H9 (cell line): ENCODE measurements at regions not wholly inside any gene's neighbourhood (a gene's known extent, or its start where the extent isn't known, plus 50 kb on each side); places are given as distances from the start of the nearest gene placed in this dataset.

Experiments used
- DNase-seq: peaks from one replicate; pipeline ENCODE4 v3.0.0-alpha.2; 2017
- H2AFZ ChIP-seq: one replicate; pipeline ENCODE4 v1.6.1; 2013; ENCODE audit warnings: mild to moderate bottlenecking, low read length, control low read depth, moderate library complexity
- H2AK5ac ChIP-seq: 2 replicates; pipeline ENCODE4 v1.6.1; 2013; ENCODE audit warnings: low read length, control low read depth, mixed read lengths; ENCODE audit not compliant: insufficient read length
- H2BK120ac ChIP-seq: one replicate; pipeline ENCODE4 v1.6.1; 2013; ENCODE audit warnings: low read depth, mild to moderate bottlenecking, low read length, control low read depth, inconsistent platforms; ENCODE audit not compliant: poor library complexity, severe bottlenecking
- H2BK12ac ChIP-seq: 2 replicates; pipeline ENCODE4 v1.6.1; 2013; ENCODE audit warnings: low read length, control low read depth, mixed read lengths, low read depth; ENCODE audit not compliant: insufficient read length
- H2BK15ac ChIP-seq: 2 replicates; pipeline ENCODE4 v1.6.1; 2013; ENCODE audit warnings: low read depth, low read length, control low read depth
- H2BK20ac ChIP-seq: one replicate; pipeline ENCODE4 v1.6.1; 2013; ENCODE audit warnings: low read depth, mild to moderate bottlenecking, low read length, control low read depth, inconsistent platforms; ENCODE audit not compliant: poor library complexity, severe bottlenecking
- H2BK5ac ChIP-seq: 2 replicates; pipeline ENCODE4 v1.6.1; 2013; ENCODE audit warnings: low read length, control low read depth, mixed read lengths; ENCODE audit not compliant: insufficient read length
- H3K14ac ChIP-seq: 2 replicates; pipeline ENCODE4 v1.6.1; 2013; ENCODE audit warnings: low read length, control low read depth; ENCODE audit not compliant: insufficient read depth
- H3K18ac ChIP-seq: 2 replicates; pipeline ENCODE4 v1.6.1; 2013; ENCODE audit warnings: low read depth, mild to moderate bottlenecking, mixed read lengths, low read length, control low read depth; ENCODE audit not compliant: insufficient read length
- H3K23ac ChIP-seq: 2 replicates; pipeline ENCODE4 v1.6.1; 2013; ENCODE audit warnings: low read length, control low read depth, mixed read lengths, low read depth; ENCODE audit not compliant: insufficient read length
- H3K23me2 ChIP-seq: 2 replicates; pipeline ENCODE4 v1.6.1; 2013; ENCODE audit warnings: low read depth, mild to moderate bottlenecking, mixed read lengths, low read length, control low read depth; ENCODE audit not compliant: insufficient read length, poor library complexity, severe bottlenecking
- H3K27ac ChIP-seq: 2 replicates; pipeline ENCODE4 v1.5.1; 2013; ENCODE audit warnings: low read length, control low read depth, mixed read lengths, low read depth; ENCODE audit not compliant: insufficient read length
- H3K27me3 ChIP-seq: 2 replicates; pipeline ENCODE4 v1.6.1; 2013; ENCODE audit warnings: low read length, control low read depth, inconsistent platforms; ENCODE audit not compliant: insufficient read depth
- H3K4ac ChIP-seq: 2 replicates; pipeline ENCODE4 v1.6.1; 2013; ENCODE audit warnings: low read depth, mild to moderate bottlenecking, control low read depth, inconsistent platforms, low read length, moderate library complexity
- H3K4me1 ChIP-seq: 2 replicates; pipeline ENCODE4 v1.6.1; 2013; ENCODE audit warnings: low read length, control low read depth, inconsistent platforms; ENCODE audit not compliant: insufficient read depth
- H3K4me2 ChIP-seq: 2 replicates; pipeline ENCODE4 v1.6.1; 2013; ENCODE audit warnings: low read length, control low read depth, mixed read lengths; ENCODE audit not compliant: insufficient read length, insufficient read depth
- H3K56ac ChIP-seq: 2 replicates; pipeline ENCODE4 v1.6.1; 2013; ENCODE audit warnings: low read depth, mild to moderate bottlenecking, mixed read lengths, low read length, control low read depth; ENCODE audit not compliant: insufficient read length
- H3K79me1 ChIP-seq: 2 replicates; pipeline ENCODE4 v1.6.1; 2013; ENCODE audit warnings: low read depth, mild to moderate bottlenecking, moderate library complexity, low read length, control low read depth, inconsistent platforms; ENCODE audit not compliant: insufficient read depth, poor library complexity, severe bottlenecking
- H3K79me2 ChIP-seq: 2 replicates; pipeline ENCODE4 v1.6.1; 2013; ENCODE audit warnings: low read length, control low read depth, inconsistent platforms; ENCODE audit not compliant: insufficient read depth
- H3K9ac ChIP-seq: 2 replicates; pipeline ENCODE4 v1.6.1; 2013; ENCODE audit warnings: low read length, control low read depth, mixed read lengths; ENCODE audit not compliant: insufficient read length; ENCODE audit errors: extremely low read depth
- H3K9me3 ChIP-seq: one replicate; pipeline ENCODE4 v1.6.1; 2013; ENCODE audit warnings: low read depth, low read length, inconsistent platforms; ENCODE audit not compliant: control insufficient read depth
- H3T11ph ChIP-seq: one replicate; pipeline ENCODE4 v1.6.1; 2013; ENCODE audit warnings: mild to moderate bottlenecking, low read length, control low read depth, inconsistent platforms
- H4K20me1 ChIP-seq: one replicate; pipeline ENCODE4 v1.6.1; 2013; ENCODE audit not compliant: control insufficient read depth, insufficient read length, insufficient read depth
- H4K5ac ChIP-seq: 2 replicates; pipeline ENCODE4 v1.6.1; 2013; ENCODE audit warnings: low read depth, mild to moderate bottlenecking, mixed read lengths, low read length, control low read depth; ENCODE audit not compliant: insufficient read length
- H4K8ac ChIP-seq: replicated peaks from 2 replicates; pipeline ENCODE4 v1.6.1; 2013; ENCODE audit warnings: low read length, control low read depth, mixed read lengths, low read depth; ENCODE audit not compliant: insufficient read length
- H4K91ac ChIP-seq: 2 replicates; pipeline ENCODE4 v1.6.1; 2013; ENCODE audit warnings: low read depth, mild to moderate bottlenecking, moderate library complexity, mixed read lengths, low read length, control low read depth; ENCODE audit not compliant: insufficient read length
- H3K27ac Mint-ChIP-seq, 3 experiments: 2 replicates in 2 of 3; 3 replicates in 1 of 3; pipeline ENCODE4 v1.8.0; 2020 to 2021; ENCODE audit warnings: mixed read lengths in 3 of 3, mild to moderate bottlenecking in 1 of 3, moderate library complexity in 1 of 3
- H3K27me3 Mint-ChIP-seq: 2 replicates; pipeline ENCODE4 v1.8.0; 2021; ENCODE audit warnings: low read depth, mild to moderate bottlenecking, moderate library complexity, mixed read lengths
- H3K36me3 Mint-ChIP-seq, 3 experiments: 2 replicates in 2 of 3; 3 replicates in 1 of 3; pipeline ENCODE4 v1.8.0; 2020 to 2021; ENCODE audit warnings: low read depth in 3 of 3, mixed read lengths in 3 of 3; ENCODE audit not compliant: insufficient read depth in 1 of 3
- H3K4me1 Mint-ChIP-seq, 2 experiments: 2 replicates each; pipeline ENCODE4 v1.8.0; 2020; ENCODE audit warnings: mixed read lengths in 2 of 2
- H3K4me3 Mint-ChIP-seq, 2 experiments: 2 replicates in 1 of 2; 3 replicates in 1 of 2; pipeline ENCODE4 v1.8.0; 2020 to 2021; ENCODE audit warnings: mild to moderate bottlenecking in 2 of 2, mixed read lengths in 2 of 2, moderate library complexity in 1 of 2
- H3K9me3 Mint-ChIP-seq, 2 experiments: 2 replicates in 1 of 2; 3 replicates in 1 of 2; pipeline ENCODE4 v1.8.0; 2020; ENCODE audit warnings: mild to moderate bottlenecking in 2 of 2, mixed read lengths in 2 of 2, moderate library complexity in 1 of 2
- TF ChIP-seq, protein P1 (sequence below): fragments of 200-600 bp; sonication (generic); conservative IDR thresholded peaks from 3 replicates; pipeline ENCODE4 v1.8.0; 2021; ENCODE audit warnings: antibody characterized with exemption, mild to moderate bottlenecking

DNA sequence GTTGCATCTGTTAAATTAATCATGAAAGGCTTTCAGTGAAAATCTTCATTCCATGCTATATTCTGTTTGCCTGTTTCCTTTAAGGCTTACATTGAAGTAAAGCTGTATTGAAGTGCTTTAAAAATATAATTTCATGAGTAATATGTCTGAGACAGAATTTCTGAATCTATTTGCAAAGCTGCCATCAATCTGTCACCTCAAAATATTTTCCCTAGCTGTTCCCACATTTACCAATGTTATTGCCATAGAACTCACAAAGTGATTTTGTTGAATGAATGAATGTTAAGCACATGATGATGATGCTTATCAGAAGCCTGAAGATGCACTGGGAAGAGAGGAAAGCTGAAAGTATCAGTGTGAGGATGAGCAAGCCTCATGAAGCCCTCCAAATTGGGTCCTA is 115.8 kb downstream of the NHLRC3 start:
- Histone ChIP-seq H2BK12ac (no peak overlapping the region), H3K56ac (no peak overlapping the region), H4K5ac (no peak overlapping the region), H3K9ac (no peak overlapping the region), H3K4me1 (no peaks in the 10 kb centered on the region), H3K79me1 (no peaks in the 10 kb centered on the region), H3K27me3 (no peaks in the 10 kb centered on the region), H4K8ac (no peak overlapping the region), H3K4me2 (no peak overlapping the region), H2BK15ac (no peak overlapping the region), H2BK120ac (no peak overlapping the region), H3K23ac (no peak overlapping the region), H3K79me2 (no peaks in the 10 kb centered on the region), H4K20me1 (no peaks in the 10 kb centered on the region), H3K4ac (no peak overlapping the region), H4K91ac (no peak overlapping the region), H3K18ac (no peak overlapping the region), H3K9me3 (no peaks in the 10 kb centered on the region), H2AFZ (no peak overlapping the region), H3K27ac (no peak overlapping the region), H3K23me2 (no peaks in the 10 kb centered on the region), H2AK5ac (no peak overlapping the region), H3K14ac (no peak overlapping the region), H2BK5ac (no peak overlapping the region), H2BK20ac (no peak overlapping the region), H3T11ph (no peak overlapping the region)
- Mint-ChIP-seq H3K27me3 (peaks cover 6% of the 10 kb centered on the region), H3K4me3 (no peak overlapping the region), H3K27ac (no peak overlapping the region), H3K36me3 (peaks cover 0 to 5% (median 0%) of the 10 kb centered on the region in 3 experiments; a peak in 1 of 7 replicates), H3K9me3 (peaks cover 0 to 4% of the 10 kb centered on the region in 2 experiments; a peak in 1 of 5 replicates), H3K4me1 (no peaks in the 10 kb centered on the region)
- no peak for DNase-seq
- TF ChIP-seq, protein P1, sequence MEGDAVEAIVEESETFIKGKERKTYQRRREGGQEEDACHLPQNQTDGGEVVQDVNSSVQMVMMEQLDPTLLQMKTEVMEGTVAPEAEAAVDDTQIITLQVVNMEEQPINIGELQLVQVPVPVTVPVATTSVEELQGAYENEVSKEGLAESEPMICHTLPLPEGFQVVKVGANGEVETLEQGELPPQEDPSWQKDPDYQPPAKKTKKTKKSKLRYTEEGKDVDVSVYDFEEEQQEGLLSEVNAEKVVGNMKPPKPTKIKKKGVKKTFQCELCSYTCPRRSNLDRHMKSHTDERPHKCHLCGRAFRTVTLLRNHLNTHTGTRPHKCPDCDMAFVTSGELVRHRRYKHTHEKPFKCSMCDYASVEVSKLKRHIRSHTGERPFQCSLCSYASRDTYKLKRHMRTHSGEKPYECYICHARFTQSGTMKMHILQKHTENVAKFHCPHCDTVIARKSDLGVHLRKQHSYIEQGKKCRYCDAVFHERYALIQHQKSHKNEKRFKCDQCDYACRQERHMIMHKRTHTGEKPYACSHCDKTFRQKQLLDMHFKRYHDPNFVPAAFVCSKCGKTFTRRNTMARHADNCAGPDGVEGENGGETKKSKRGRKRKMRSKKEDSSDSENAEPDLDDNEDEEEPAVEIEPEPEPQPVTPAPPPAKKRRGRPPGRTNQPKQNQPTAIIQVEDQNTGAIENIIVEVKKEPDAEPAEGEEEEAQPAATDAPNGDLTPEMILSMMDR, result no peak
